ENCODE measurements at regions not wholly inside any gene's neighbourhood (a gene's known extent, or its start where the extent isn't known, plus 50 kb on each side); places are given as distances from the start of the nearest gene placed in this dataset.
"Not testable (repeated sequence)": the region's sequence is repeated elsewhere in the genome, so short reads cannot be mapped to it uniquely, and the experiment has no call there.

GRCh38 chr1:57578680-57579079, 154.8 kb upstream of the DAB1 start:
- no peak for DNase-seq (ENCODE audit: low read depth in 2 of 2)

GRCh38 chr1:57578099-57578498, 154.2 kb upstream of the DAB1 start:
- no peak for DNase-seq (ENCODE audit: low read depth in 2 of 2)

GRCh38 chr1:57576756-57577155, 152.9 kb upstream of the DAB1 start:
- DNase-seq (ENCODE audit: low read depth in 2 of 2): no peak

- no peak for DNase-seq (ENCODE audit: low read depth in 2 of 2)
Measured at GRCh38 chr1:57572016-57572415, 148.2 kb upstream of the DAB1 start.

- DNase-seq (ENCODE audit: low read depth in 2 of 2): not testable (repeated sequence)
Measured at GRCh38 chr1:57558066-57558465, 134.2 kb upstream of the DAB1 start.

- no peak for DNase-seq (ENCODE audit: low read depth in 2 of 2)
Measured at GRCh38 chr1:57553666-57554065, 129.8 kb upstream of the DAB1 start.

GRCh38 chr1:57551476-57551875, 127.6 kb upstream of the DAB1 start:
- DNase-seq (ENCODE audit: low read depth in 2 of 2): no peak

- DNase-seq (ENCODE audit: low read depth in 2 of 2): no peak
Measured at GRCh38 chr1:57550092-57550491, 126.2 kb upstream of the DAB1 start.

GRCh38 chr1:57549300-57549699, 125.4 kb upstream of the DAB1 start:
- no peak for DNase-seq (ENCODE audit: low read depth in 2 of 2)

- DNase-seq (ENCODE audit: low read depth in 2 of 2): no peak
Measured at GRCh38 chr1:57546549-57547330, 122.9 kb upstream of the DAB1 start.

GRCh38 chr1:57544345-57544744, 120.5 kb upstream of the DAB1 start:
- DNase-seq (ENCODE audit: low read depth in 2 of 2): no peak

GRCh38 chr1:57536749-57537423, 113.0 kb upstream of the DAB1 start:
- DNase-seq (ENCODE audit: low read depth in 2 of 2): no peak

GRCh38 chr1:57532299-57532698, 108.4 kb upstream of the DAB1 start:
- no peak for DNase-seq (ENCODE audit: low read depth in 2 of 2)

GRCh38 chr1:57530911-57531260, 107.0 kb upstream of the DAB1 start:
- not testable (repeated sequence) for DNase-seq (ENCODE audit: low read depth in 2 of 2)

GRCh38 chr1:57530206-57530910, 106.5 kb upstream of the DAB1 start:
- no peak for DNase-seq (ENCODE audit: low read depth in 2 of 2)

GRCh38 chr1:57522575-57522974, 98.7 kb upstream of the DAB1 start:
- no peak for DNase-seq (ENCODE audit: low read depth in 2 of 2)

GRCh38 chr1:57520743-57521515, 97.1 kb upstream of the DAB1 start:
- no peak for DNase-seq (ENCODE audit: low read depth in 2 of 2)

- no peak for DNase-seq (ENCODE audit: low read depth in 2 of 2)
Measured at GRCh38 chr1:57518496-57518895, 94.6 kb upstream of the DAB1 start.

GRCh38 chr1:57517587-57518374, 93.9 kb upstream of the DAB1 start:
- no peak for DNase-seq (ENCODE audit: low read depth in 2 of 2)

- no peak for DNase-seq (ENCODE audit: low read depth in 2 of 2)
Measured at GRCh38 chr1:57512386-57512785, 88.5 kb upstream of the DAB1 start.

GRCh38 chr1:57506941-57507340, 83.1 kb upstream of the DAB1 start:
- DNase-seq (ENCODE audit: low read depth in 2 of 2): no peak
